Hematopoietic multipotent progenitor cell (in vitro differentiated cells): ENCODE measurements at regions not wholly inside any gene's neighbourhood (a gene's known extent, or its start where the extent isn't known, plus 50 kb on each side); places are given as distances from the start of the nearest gene placed in this dataset.

Source experiments
- DNase-seq, 3 donors: peaks; one replicate each; pipeline ENCODE4 v3.0.0-alpha.2; 2011 to 2015; ENCODE audit warnings: low read depth in 2 of 3, low spot score in 2 of 3

DNA sequence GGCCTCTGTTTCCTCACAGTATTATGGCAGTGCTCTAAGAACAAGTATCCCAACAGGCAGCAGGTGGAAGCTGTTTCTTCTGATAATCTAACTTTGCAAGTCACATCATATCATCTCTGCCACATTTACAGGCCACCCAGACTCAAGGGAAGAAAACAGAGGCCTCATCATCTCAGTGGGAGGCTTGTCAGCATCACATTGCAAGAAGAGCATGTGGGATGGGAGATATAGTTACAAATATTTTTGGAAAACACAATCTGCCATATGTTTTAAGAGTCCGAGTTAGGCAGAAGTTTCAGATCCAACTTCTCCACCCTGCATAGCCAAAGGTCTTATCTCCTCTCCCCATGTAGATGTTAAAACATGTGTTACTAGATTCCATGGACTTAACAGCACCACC, 130.4 kb upstream of the PDE1C start:
- DNase-seq = peak in 1 of 3 donors; percentile 11

GRCh38 chr7:32194537-32194936, 124.3 kb upstream of the PDE1C start:
- no peak for DNase-seq

DNA sequence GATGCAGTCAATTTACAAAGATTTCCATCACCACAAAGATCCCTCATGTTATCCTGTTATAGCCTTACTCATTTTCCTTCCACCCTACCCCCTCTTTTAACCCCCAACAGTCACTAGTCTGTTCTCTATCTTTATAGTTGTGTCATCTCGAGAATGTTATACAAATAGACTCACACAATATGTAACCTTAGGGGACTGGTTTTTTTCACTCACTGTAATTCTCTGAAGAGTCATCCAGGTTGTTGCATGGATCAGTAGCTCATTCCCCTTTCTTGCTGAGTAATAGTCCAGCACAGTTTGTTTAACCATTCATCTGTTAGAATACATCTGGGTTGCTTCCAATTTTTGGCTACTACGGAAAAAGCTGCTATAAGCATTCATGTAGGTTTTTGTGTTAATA, 121.1 kb upstream of the PDE1C start:
- DNase-seq = no peak

- DNase-seq = no peak
These were observed 109.4 kb upstream of the PDE1C start for GRCh38 chr7:32179567-32179966.

- no peak for DNase-seq
These were observed 108.6 kb upstream of the PDE1C start for GRCh38 chr7:32178677-32179366.

- DNase-seq = no peak
These were observed 107.0 kb upstream of the PDE1C start for GRCh38 chr7:32177232-32177631.

DNA sequence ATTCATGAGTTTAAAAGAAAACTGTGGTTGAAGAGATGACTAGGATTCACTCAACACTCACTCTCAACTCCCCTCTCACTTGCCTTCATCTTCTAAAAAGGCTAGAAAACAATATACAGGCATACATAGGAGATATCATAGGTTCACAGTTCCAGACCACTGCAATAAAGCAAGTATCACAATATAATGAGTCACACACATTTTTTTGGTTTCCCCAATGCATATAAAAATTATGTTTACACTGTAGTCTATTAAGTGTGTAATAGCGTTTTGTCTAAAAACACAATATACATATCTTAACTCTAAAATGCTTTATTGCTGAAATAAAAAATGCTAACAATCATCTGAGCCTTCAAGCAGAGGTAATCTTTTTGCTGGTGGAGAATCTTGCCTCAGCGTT, 104.9 kb upstream of the PDE1C start:
- no peak for DNase-seq

GRCh38 chr7:32171248-32171647, 101.0 kb upstream of the PDE1C start:
- DNase-seq = no peak

- DNase-seq = no peak
These were observed 100.6 kb upstream of the PDE1C start for GRCh38 chr7:32170838-32171237.

GRCh38 chr7:32169228-32169627, 99.0 kb upstream of the PDE1C start:
- no peak for DNase-seq

- DNase-seq = no peak
These were observed 97.6 kb upstream of the PDE1C start for GRCh38 chr7:32167815-32168214.

DNA sequence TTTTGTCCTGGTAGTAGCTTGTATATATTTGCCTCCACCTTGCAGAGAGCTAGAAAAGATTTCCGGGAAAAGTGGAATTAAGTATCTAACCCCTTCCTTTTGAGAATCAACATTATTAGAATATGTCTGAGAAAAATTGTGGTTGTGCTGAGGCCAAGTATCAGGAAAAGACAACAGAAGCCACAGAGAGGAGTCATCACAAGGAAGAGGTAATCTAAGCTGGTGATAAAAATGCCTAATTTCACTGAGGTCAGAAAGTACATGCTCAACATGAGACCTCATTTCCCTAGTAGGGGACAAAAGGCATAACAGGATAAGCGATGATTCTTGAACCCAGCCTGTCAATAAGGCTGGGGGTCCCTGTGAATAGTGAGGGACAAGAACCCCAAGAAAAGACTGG, 97.0 kb upstream of the PDE1C start:
- no peak for DNase-seq

DNA sequence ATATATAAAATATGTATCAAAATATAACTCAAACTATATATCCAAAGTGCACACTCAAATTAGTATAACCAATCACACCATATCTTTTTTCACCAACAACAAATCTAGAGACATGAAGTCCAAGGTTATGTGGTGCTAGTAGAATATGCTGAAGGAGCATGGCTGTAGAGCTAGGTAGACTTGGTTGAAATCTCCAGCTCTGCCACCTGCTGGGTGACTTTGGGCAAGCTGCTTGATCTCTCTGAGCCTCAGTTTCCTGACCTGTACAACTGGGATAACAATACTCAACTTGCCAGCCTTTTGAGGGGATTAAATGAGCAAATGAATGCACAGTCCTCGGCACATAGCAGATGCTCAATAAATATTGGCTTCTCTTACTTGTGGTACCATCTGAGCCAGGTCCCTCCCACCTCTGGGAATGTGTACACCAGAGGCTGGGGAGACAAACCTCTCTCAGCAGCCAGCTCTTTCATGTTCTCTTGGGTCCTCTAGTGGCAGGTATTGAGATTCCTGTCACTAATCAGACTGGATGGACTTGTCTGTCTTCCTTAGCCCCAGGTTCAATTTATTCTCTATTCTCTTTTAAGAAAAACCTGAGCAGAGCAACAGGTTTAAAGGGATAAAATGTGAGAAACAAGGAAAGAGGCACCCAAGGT, 94.3 kb upstream of the PDE1C start:
- peak in 1 of 3 donors; percentile 26 for DNase-seq

DNA sequence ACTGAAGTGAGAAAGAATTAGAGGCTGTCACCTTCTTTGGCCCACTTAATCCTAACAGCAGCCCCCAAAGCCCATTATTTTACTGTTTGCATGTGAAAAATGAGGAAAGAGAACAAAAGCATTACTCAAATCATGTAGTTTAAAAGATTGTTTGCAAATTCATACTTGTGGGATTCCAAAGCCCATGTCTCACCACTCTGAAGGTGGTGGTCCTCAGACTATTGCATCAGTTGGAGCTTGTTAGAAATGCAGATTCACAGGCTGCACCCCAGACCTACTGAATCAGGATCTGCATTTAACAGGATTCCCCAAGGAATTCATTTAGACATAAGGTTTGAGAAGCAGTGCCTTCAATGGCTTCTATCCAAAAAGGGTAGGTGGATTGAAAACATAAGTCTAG, 93.7 kb upstream of the PDE1C start:
- DNase-seq = no peak

- no peak for DNase-seq
These were observed 93.1 kb upstream of the PDE1C start for GRCh38 chr7:32163141-32163806.

DNA sequence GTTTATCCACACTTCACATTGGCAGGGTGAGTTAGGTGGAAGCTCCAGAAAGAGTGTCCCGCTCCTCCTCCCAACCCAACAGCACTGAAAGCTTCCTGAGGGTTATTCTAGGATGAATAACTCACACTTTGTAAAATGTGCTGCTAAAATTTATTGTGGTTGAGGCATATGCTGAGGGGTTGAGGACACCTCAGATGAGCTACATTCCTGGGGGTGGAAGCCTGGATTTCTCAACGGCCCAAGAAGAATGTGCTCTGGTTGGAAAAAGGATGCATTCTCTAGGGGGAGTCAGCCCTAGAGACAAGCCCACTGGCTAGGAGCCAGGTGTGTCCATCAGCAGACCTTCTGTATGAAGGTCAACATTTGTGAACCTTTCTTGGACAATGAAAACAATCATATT, 91.5 kb upstream of the PDE1C start:
- no peak for DNase-seq

- DNase-seq = no peak
These were observed 88.8 kb upstream of the PDE1C start for GRCh38 chr7:32158751-32159745.

DNA sequence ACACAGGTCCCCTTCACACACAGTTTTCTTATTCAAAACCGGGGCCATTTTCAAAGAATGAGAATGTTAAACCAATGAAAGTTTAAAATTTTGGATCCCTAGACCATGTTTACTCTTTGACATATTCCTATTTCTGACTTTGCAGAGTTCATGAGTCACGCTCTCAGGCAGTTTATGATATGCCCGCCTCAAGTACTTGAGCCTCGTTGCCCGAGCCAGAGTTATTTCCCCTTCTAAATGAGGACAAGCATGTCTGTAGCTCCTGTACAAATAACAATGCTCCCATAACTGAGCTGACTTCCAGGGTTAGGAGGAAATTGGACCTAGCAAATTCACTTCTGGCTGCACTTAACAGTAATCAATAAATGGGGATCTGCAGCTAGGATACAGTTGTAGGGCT, 87.9 kb upstream of the PDE1C start:
- DNase-seq = no peak

DNA sequence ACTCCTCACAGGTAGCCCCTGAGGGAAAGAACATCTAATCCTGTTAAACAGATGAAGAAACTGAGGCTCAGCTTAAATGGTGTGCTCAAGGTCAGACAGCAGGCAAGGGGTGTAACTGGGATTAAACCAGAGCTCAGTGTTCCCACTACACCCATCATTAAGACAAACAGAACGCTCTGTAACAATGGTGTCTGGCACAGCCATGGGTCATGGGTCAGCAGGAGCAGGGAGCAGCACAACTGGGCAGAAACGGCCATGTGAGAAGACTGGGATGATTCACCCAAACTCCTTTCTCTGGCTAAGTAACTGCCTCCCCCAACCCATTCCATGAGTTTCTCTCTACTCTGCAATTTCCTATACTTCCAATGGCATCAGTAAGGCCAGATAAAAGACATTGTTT, 85.5 kb upstream of the PDE1C start:
- DNase-seq = no peak

GRCh38 chr7:32154797-32155196, 84.6 kb upstream of the PDE1C start:
- DNase-seq = no peak

- DNase-seq = no peak
These were observed 82.8 kb upstream of the PDE1C start for GRCh38 chr7:32153006-32153405.
